Lung (tissue), 11 donors: ENCODE measurements at regions not wholly inside any gene's neighbourhood (a gene's known extent, or its start where the extent isn't known, plus 50 kb on each side); places are given as distances from the start of the nearest gene placed in this dataset.

Experiments
- ATAC-seq: fragments of 200-7000 bp; cut with Tn5 transposase; one replicate; pipeline ENCODE4 v1.9.1; 2020; ENCODE audit warnings: moderate number of reproducible peaks; ENCODE audit not compliant: insufficient read depth, low FRiP score
- DNase-seq, 3 donors: peaks; one replicate each; pipeline ENCODE4 v3.0.0-alpha.2; 2013 to 2017
- H3K27ac ChIP-seq, 2 donors: one replicate each; pipeline ENCODE4 v1.5.1; 2013; ENCODE audit warnings: mild to moderate bottlenecking in 2 of 2, moderate library complexity in 2 of 2, control low read depth in 1 of 2, inconsistent platforms in 1 of 2, low read depth in 1 of 2, low read length in 1 of 2
- H3K27me3 ChIP-seq, 3 donors: one replicate each; pipeline ENCODE4 v1.5.1; 2013; ENCODE audit warnings: low read length in 2 of 3; ENCODE audit not compliant: control insufficient read depth in 3 of 3, insufficient read depth in 3 of 3
- H3K36me3 ChIP-seq, 4 donors: one replicate each; pipeline ENCODE4 v1.5.1; 2013; ENCODE audit warnings: low read length in 4 of 4, mild to moderate bottlenecking in 1 of 4, moderate library complexity in 1 of 4; ENCODE audit not compliant: control insufficient read depth in 4 of 4, insufficient read depth in 4 of 4
- H3K4me1 ChIP-seq, 5 donors: one replicate each; pipeline ENCODE4 v1.5.1; 2013; ENCODE audit warnings: low read length in 5 of 5, mild to moderate bottlenecking in 2 of 5, moderate library complexity in 1 of 5; ENCODE audit not compliant: control insufficient read depth in 5 of 5, insufficient read depth in 5 of 5
- H3K4me3 ChIP-seq: one replicate; pipeline ENCODE4 v1.5.1; 2013; ENCODE audit warnings: mild to moderate bottlenecking, control low read depth, moderate library complexity
- H3K9ac ChIP-seq, 2 donors: one replicate each; pipeline ENCODE4 v1.5.1; 2013; ENCODE audit warnings: low read length in 2 of 2, control low read depth in 1 of 2; ENCODE audit not compliant: insufficient read depth in 1 of 2
- H3K9me3 ChIP-seq, 4 donors: one replicate each; pipeline ENCODE4 v1.5.1; 2013; ENCODE audit warnings: low read length in 3 of 4, mild to moderate bottlenecking in 1 of 4, moderate library complexity in 1 of 4; ENCODE audit not compliant: control insufficient read depth in 4 of 4, insufficient read depth in 3 of 4
- WGBS, 2 donors: extraction: QIAGEN DNeasy Blood & Tissue Kit; methylation state at CpG; one replicate each; pipeline ENCODE4 v1.1.7; 2013; 5-methylcytosine and 5-hydroxymethylcytosine counted together
- TF ChIP-seq, protein P1 (sequence below): IDR thresholded peaks from 2 replicates; pipeline ENCODE4 v1.5.1; 2012; ENCODE audit warnings: mild to moderate bottlenecking; ENCODE audit errors: control extremely low read depth, extremely low read depth
- donor health status: control.
- donor health status: control.
- donor health status: Bipolar disorder and iron deficiency.
- donor health status: healthy.
- donor health status: DM: yes; HTN: yes; CAD: no.

DNA sequence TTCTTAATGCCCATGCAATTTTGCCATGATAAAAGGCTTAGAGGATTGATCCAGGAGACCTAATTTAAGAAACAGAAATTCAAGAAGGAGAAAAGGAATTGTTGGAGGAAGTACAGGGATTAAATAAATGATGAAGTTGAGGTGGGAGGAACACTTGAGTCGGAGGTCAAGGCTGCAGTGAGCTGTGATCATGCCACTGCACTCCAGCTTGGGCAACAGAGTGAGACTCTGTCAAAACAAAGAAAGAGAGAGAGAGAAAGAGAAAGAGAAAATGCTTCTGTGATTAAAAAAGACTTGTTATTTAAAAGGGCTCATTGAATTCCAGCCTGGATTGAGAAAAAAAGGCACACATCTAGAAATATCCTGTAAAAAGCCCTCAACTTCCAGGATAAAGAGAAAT lies 123.2 kb downstream of the B3GNT2 start:
- no peak for DNase-seq
- TF ChIP-seq, protein P1, sequence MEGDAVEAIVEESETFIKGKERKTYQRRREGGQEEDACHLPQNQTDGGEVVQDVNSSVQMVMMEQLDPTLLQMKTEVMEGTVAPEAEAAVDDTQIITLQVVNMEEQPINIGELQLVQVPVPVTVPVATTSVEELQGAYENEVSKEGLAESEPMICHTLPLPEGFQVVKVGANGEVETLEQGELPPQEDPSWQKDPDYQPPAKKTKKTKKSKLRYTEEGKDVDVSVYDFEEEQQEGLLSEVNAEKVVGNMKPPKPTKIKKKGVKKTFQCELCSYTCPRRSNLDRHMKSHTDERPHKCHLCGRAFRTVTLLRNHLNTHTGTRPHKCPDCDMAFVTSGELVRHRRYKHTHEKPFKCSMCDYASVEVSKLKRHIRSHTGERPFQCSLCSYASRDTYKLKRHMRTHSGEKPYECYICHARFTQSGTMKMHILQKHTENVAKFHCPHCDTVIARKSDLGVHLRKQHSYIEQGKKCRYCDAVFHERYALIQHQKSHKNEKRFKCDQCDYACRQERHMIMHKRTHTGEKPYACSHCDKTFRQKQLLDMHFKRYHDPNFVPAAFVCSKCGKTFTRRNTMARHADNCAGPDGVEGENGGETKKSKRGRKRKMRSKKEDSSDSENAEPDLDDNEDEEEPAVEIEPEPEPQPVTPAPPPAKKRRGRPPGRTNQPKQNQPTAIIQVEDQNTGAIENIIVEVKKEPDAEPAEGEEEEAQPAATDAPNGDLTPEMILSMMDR = no peak
- H3K4me3 ChIP-seq = no peak overlapping the region
- no peaks in the 10 kb centered on the region for H3K36me3 ChIP-seq
- ATAC-seq = no peak
- no peaks in the 10 kb centered on the region for H3K9me3 ChIP-seq
- WGBS, 2 donors = 41 to 45% methylated on average over 1 of the region's 1 CpG
- no peak overlapping the region for H3K9ac ChIP-seq
- no peak overlapping the region for H3K27ac ChIP-seq
- H3K27me3 ChIP-seq = no peaks in the 10 kb centered on the region
- H3K4me1 ChIP-seq = no peaks in the 10 kb centered on the region

DNA sequence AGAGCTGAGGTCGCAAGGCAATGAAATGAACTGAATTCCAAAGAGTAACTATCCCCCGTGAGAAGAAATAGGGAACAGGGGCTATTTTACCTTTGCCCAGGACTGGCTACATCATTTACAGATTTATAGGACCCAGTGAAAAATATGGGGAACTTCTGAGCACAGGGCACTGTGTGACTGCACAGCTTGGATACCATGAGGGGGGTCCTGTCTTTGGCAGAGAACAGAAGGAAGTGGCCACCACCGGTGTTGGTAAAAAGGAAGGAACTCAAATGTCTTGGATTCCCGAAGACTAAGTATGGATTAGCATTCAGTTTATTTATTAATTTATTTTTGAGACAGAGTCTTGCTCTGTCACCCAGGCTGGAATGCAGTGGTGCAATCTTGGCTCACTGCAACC lies 119.6 kb downstream of the B3GNT2 start:
- TF ChIP-seq, protein P1 = no peak
- no peak overlapping the region for H3K27ac ChIP-seq
- no peaks in the 10 kb centered on the region for H3K4me1 ChIP-seq
- H3K4me3 ChIP-seq = no peak overlapping the region
- H3K9me3 ChIP-seq = no peaks in the 10 kb centered on the region
- H3K36me3 ChIP-seq = no peaks in the 10 kb centered on the region
- no peak overlapping the region for H3K9ac ChIP-seq
- no peak for DNase-seq
- no peak for ATAC-seq
- 44 to 56% methylated on average over 4 of the region's 4 CpGs for WGBS, 2 donors
- no peaks in the 10 kb centered on the region for H3K27me3 ChIP-seq

DNA sequence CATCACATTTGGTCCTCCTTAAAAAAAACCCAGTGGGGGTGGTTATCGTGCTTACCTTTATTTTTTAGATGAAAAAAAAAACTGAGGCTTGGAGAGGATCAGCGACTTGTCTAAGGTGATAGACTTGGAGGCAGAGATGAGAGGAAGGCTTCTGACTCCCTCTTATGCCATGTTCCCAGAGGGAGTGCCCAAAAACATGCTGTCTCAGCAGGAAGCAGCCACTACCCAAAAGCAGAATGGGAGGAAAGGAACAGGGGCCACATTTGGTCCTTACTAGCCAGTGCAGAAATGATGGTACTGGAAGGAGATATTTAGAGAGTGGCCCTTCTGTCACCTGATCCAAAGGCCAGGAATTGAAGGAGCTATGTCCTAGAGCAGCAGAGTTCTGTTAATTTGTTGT lies 118.4 kb downstream of the B3GNT2 start:
- WGBS, 2 donors = 86 to 89% methylated on average over 2 of the region's 2 CpGs
- DNase-seq (no peak), ATAC-seq (no peak)
- Histone ChIP-seq H3K36me3 (no peaks in the 10 kb centered on the region), H3K9me3 (no peaks in the 10 kb centered on the region), H3K4me1 (peaks cover 0 to 6% (median 1%) of the 10 kb centered on the region in 5 donors), H3K9ac (no peak overlapping the region), H3K27me3 (no peaks in the 10 kb centered on the region), H3K4me3 (no peak overlapping the region), H3K27ac (no peak overlapping the region)
- TF ChIP-seq, protein P1 = no peak
